ENCODE measurements at regions not wholly inside any gene's neighbourhood (a gene's known extent, or its start where the extent isn't known, plus 50 kb on each side); places are given as distances from the start of the nearest gene placed in this dataset.

GRCh38 chr13:105541565-105541964 is 993.9 kb downstream of the EFNB2 start:
- no peak for TF ChIP-seq CTCF (conservative IDR thresholded peaks at IDR 0.05; ENCODE audit: low read depth, low read length)

GRCh38 chr13:105538346-105538745 is 997.1 kb downstream of the EFNB2 start:
- TF ChIP-seq CTCF (conservative IDR thresholded peaks at IDR 0.05; ENCODE audit: low read depth, low read length), result peak; percentile 40
- no peak overlapping the region for H3K4me3 ChIP-seq (ENCODE audit: low read depth, low read length)
- DNase-seq (ENCODE audit: low read depth), result no peak

More at GRCh38 chr13:105541565-105541964, 993.9 kb downstream of the EFNB2 start:
- no peak overlapping the region for H3K4me3 ChIP-seq (ENCODE audit: low read depth, low read length)
- no peak for DNase-seq (ENCODE audit: low read depth)

GRCh38 chr13:105537113-105537512 is 998.3 kb downstream of the EFNB2 start:
- no peak for TF ChIP-seq CTCF (conservative IDR thresholded peaks at IDR 0.05; ENCODE audit: low read depth, low read length)
- no peak for DNase-seq (ENCODE audit: low read depth)
- no peak overlapping the region for H3K4me3 ChIP-seq (ENCODE audit: low read depth, low read length)

GRCh38 chr13:105530468-105530867 is 1005.0 kb downstream of the EFNB2 start:
- DNase-seq (ENCODE audit: low read depth), result no peak
- no peak overlapping the region for H3K4me3 ChIP-seq (ENCODE audit: low read depth, low read length)
- no peak for TF ChIP-seq CTCF (conservative IDR thresholded peaks at IDR 0.05; ENCODE audit: low read depth, low read length)

GRCh38 chr13:105527127-105527526 is 1008.3 kb downstream of the EFNB2 start:
- TF ChIP-seq CTCF (conservative IDR thresholded peaks at IDR 0.05; ENCODE audit: low read depth, low read length), result no peak
- H3K4me3 ChIP-seq (ENCODE audit: low read depth, low read length), result no peak overlapping the region
- DNase-seq (ENCODE audit: low read depth), result no peak

GRCh38 chr13:105519771-105520170 is 1015.7 kb downstream of the EFNB2 start:
- H3K4me3 ChIP-seq (ENCODE audit: low read depth, low read length), result no peak overlapping the region
- no peak for DNase-seq (ENCODE audit: low read depth)
- no peak for TF ChIP-seq CTCF (conservative IDR thresholded peaks at IDR 0.05; ENCODE audit: low read depth, low read length)

GRCh38 chr13:105518086-105518485 is 1017.4 kb downstream of the EFNB2 start:
- no peak overlapping the region for H3K4me3 ChIP-seq (ENCODE audit: low read depth, low read length)
- DNase-seq (ENCODE audit: low read depth), result no peak
- TF ChIP-seq CTCF (conservative IDR thresholded peaks at IDR 0.05; ENCODE audit: low read depth, low read length), result no peak
